Activated CD4-positive, alpha-beta memory T cell treated with anti-CD3 and anti-CD28 coated beads for 36 hours (primary cell): ENCODE measurements at regions not wholly inside any gene's neighbourhood (a gene's known extent, or its start where the extent isn't known, plus 50 kb on each side); places are given as distances from the start of the nearest gene placed in this dataset.

Experiments
- CTCF ChIA-PET: fragments of 350-600 bp; sonication (Branson Sonifier 250); formaldehyde crosslinking; loops from one replicate; lab custom pipeline; 2021; ENCODE audit warnings: antibody characterized with exemption, inconsistent platforms; lab: Charles Lee
- POLR2A ChIA-PET: fragments of 350-600 bp; sonication (Branson Sonifier 250); formaldehyde crosslinking; loops from one replicate; lab custom pipeline; 2021; ENCODE audit warnings: antibody characterized with exemption; lab: Charles Lee
- DNase-seq: peaks from one replicate; pipeline ENCODE4 v3.0.0-alpha.2; 2020
- H3K27ac Mint-ChIP-seq: one replicate; pipeline ENCODE4 v1.8.0; 2021; ENCODE audit warnings: mixed read lengths
- H3K27me3 Mint-ChIP-seq: one replicate; pipeline ENCODE4 v1.8.0; 2021; ENCODE audit warnings: mixed read lengths
- H3K36me3 Mint-ChIP-seq: one replicate; pipeline ENCODE4 v1.8.0; 2021; ENCODE audit warnings: mixed read lengths
- H3K4me1 Mint-ChIP-seq: one replicate; pipeline ENCODE4 v1.8.0; 2021; ENCODE audit warnings: low read depth, mixed read lengths
- H3K4me3 Mint-ChIP-seq: one replicate; pipeline ENCODE4 v1.8.0; 2021; ENCODE audit warnings: mild to moderate bottlenecking, mixed read lengths
- H3K9me3 Mint-ChIP-seq: one replicate; pipeline ENCODE4 v1.8.0; 2021; ENCODE audit warnings: mixed read lengths
- intact Hi-C: fragments of 100-400 bp; cut with micrococcal nuclease; formaldehyde crosslinking; loops from one replicate; pipeline ENCODE4 v1.15.1; 2023

- Mint-ChIP-seq H3K36me3 (no peaks in the 10 kb centered on the region), H3K9me3 (no peaks in the 10 kb centered on the region), H3K4me3 (no peak overlapping the region), H3K27ac (no peak overlapping the region), H3K4me1 (no peaks in the 10 kb centered on the region), H3K27me3 (peaks cover 7% of the 10 kb centered on the region)
- DNase-seq, result no peak
- ChIA-PET CTCF (no interaction called here), POLR2A (no interaction called here)
- intact Hi-C loops, result no loop called here
These were observed 52.5 kb upstream of the NEDD4L start for GRCh38 chr18:57991552-57991951.

GRCh38 chr18:57989536-57989935 is 54.5 kb upstream of the NEDD4L start:
- no peaks in the 10 kb centered on the region for H3K9me3 Mint-ChIP-seq
- peaks cover 4% of the 10 kb centered on the region for H3K27me3 Mint-ChIP-seq
- DNase-seq, result no peak
- CTCF ChIA-PET, result no interaction called here
- no peaks in the 10 kb centered on the region for H3K4me1 Mint-ChIP-seq
- POLR2A ChIA-PET, result no interaction called here
- H3K27ac Mint-ChIP-seq, result no peak overlapping the region
- H3K36me3 Mint-ChIP-seq, result no peaks in the 10 kb centered on the region
- no peak overlapping the region for H3K4me3 Mint-ChIP-seq
- intact Hi-C loops, result no loop called here

- H3K9me3 Mint-ChIP-seq, result no peaks in the 10 kb centered on the region
- intact Hi-C loops, result no loop called here
- no peak for DNase-seq
- no peak overlapping the region for H3K27ac Mint-ChIP-seq
- ChIA-PET CTCF (interaction anchor here (0.7 kb wide), 1 partner anchor 1445 kb away, joined by 3 read pairs; no protein-coding TSS in a partner anchor), POLR2A (no interaction called here)
- H3K4me3 Mint-ChIP-seq, result no peak overlapping the region
- H3K4me1 Mint-ChIP-seq, result no peaks in the 10 kb centered on the region
- peaks cover 4% of the 10 kb centered on the region for H3K27me3 Mint-ChIP-seq
- no peaks in the 10 kb centered on the region for H3K36me3 Mint-ChIP-seq
These were observed 59.4 kb upstream of the NEDD4L start for GRCh38 chr18:57984490-57985115.

GRCh38 chr18:57983965-57984364 is 60.1 kb upstream of the NEDD4L start:
- Mint-ChIP-seq H3K4me3 (no peak overlapping the region), H3K27ac (no peak overlapping the region), H3K9me3 (no peaks in the 10 kb centered on the region), H3K4me1 (no peaks in the 10 kb centered on the region), H3K27me3 (peaks cover 4% of the 10 kb centered on the region), H3K36me3 (no peaks in the 10 kb centered on the region)
- ChIA-PET POLR2A (no interaction called here), CTCF (interaction anchor here (1.2 kb wide), 1 partner anchor 102 kb away, joined by 3 read pairs; no protein-coding TSS in a partner anchor)
- intact Hi-C loops, result no loop called here
- no peak for DNase-seq

GRCh38 chr18:57983472-57983871 is 60.6 kb upstream of the NEDD4L start:
- H3K27ac Mint-ChIP-seq, result no peak overlapping the region
- intact Hi-C loops, result no loop called here
- ChIA-PET CTCF (interaction anchor here (1.2 kb wide), 1 partner anchor 102 kb away, joined by 3 read pairs; no protein-coding TSS in a partner anchor), POLR2A (no interaction called here)
- H3K4me3 Mint-ChIP-seq, result no peak overlapping the region
- H3K36me3 Mint-ChIP-seq, result no peaks in the 10 kb centered on the region
- H3K27me3 Mint-ChIP-seq, result peaks cover 4% of the 10 kb centered on the region
- no peaks in the 10 kb centered on the region for H3K4me1 Mint-ChIP-seq
- no peaks in the 10 kb centered on the region for H3K9me3 Mint-ChIP-seq
- DNase-seq, result no peak

- intact Hi-C loops, result no loop called here
- no peak for DNase-seq
- Mint-ChIP-seq H3K36me3 (no peaks in the 10 kb centered on the region), H3K4me1 (no peaks in the 10 kb centered on the region), H3K27me3 (peaks cover 7% of the 10 kb centered on the region), H3K9me3 (no peaks in the 10 kb centered on the region), H3K27ac (no peak overlapping the region), H3K4me3 (no peak overlapping the region)
- POLR2A ChIA-PET, result no interaction called here
- CTCF ChIA-PET, result interaction anchor here (1.2 kb wide), 1 partner anchor 101 kb away, joined by 3 read pairs; no protein-coding TSS in a partner anchor
These were observed 61.5 kb upstream of the NEDD4L start for GRCh38 chr18:57982372-57983021.

- H3K4me3 Mint-ChIP-seq, result no peak overlapping the region
- H3K27ac Mint-ChIP-seq, result no peak overlapping the region
- H3K4me1 Mint-ChIP-seq, result no peaks in the 10 kb centered on the region
- ChIA-PET CTCF (no interaction called here), POLR2A (no interaction called here)
- H3K27me3 Mint-ChIP-seq, result peaks cover 7% of the 10 kb centered on the region
- intact Hi-C loops, result no loop called here
- no peak for DNase-seq
- no peaks in the 10 kb centered on the region for H3K36me3 Mint-ChIP-seq
- H3K9me3 Mint-ChIP-seq, result no peaks in the 10 kb centered on the region
These were observed 62.6 kb upstream of the NEDD4L start for GRCh38 chr18:57981308-57982028.

- POLR2A ChIA-PET, result no interaction called here
- Mint-ChIP-seq H3K27ac (no peak overlapping the region), H3K4me1 (peaks cover 4% of the 10 kb centered on the region), H3K9me3 (no peaks in the 10 kb centered on the region), H3K4me3 (no peak overlapping the region), H3K27me3 (peaks cover 13% of the 10 kb centered on the region), H3K36me3 (no peaks in the 10 kb centered on the region)
- no peak for DNase-seq
- intact Hi-C loops, result no loop called here
- CTCF ChIA-PET, result no interaction called here
These were observed 63.3 kb upstream of the NEDD4L start for GRCh38 chr18:57980573-57981307.

GRCh38 chr18:57976230-57976773 is 67.7 kb upstream of the NEDD4L start:
- Mint-ChIP-seq H3K27me3 (peaks cover 14% of the 10 kb centered on the region), H3K36me3 (no peaks in the 10 kb centered on the region), H3K4me1 (peaks cover 4% of the 10 kb centered on the region), H3K27ac (no peak overlapping the region), H3K4me3 (no peak overlapping the region), H3K9me3 (no peaks in the 10 kb centered on the region)
- intact Hi-C loops, result loop anchor here (10.0 kb wide), 1 partner anchor 148 kb away; no protein-coding TSS in a partner anchor
- DNase-seq, result no peak
- ChIA-PET CTCF (interaction anchor here (0.9 kb wide), 1 partner anchor 17 kb away, joined by 3 read pairs; no protein-coding TSS in a partner anchor), POLR2A (no interaction called here)

- DNase-seq, result no peak
- ChIA-PET CTCF (interaction anchor here (0.9 kb wide), 1 partner anchor 16 kb away, joined by 3 read pairs; no protein-coding TSS in a partner anchor), POLR2A (interaction anchor here (0.9 kb wide), 1 partner anchor 39 kb away, joined by 3 read pairs; no protein-coding TSS in a partner anchor)
- H3K27ac Mint-ChIP-seq, result no peak overlapping the region
- peaks cover 14% of the 10 kb centered on the region for H3K27me3 Mint-ChIP-seq
- H3K4me3 Mint-ChIP-seq, result no peak overlapping the region
- H3K9me3 Mint-ChIP-seq, result no peaks in the 10 kb centered on the region
- no peaks in the 10 kb centered on the region for H3K36me3 Mint-ChIP-seq
- intact Hi-C loops, result loop anchor here (10.0 kb wide), 1 partner anchor 149 kb away; no protein-coding TSS in a partner anchor
- peaks cover 4% of the 10 kb centered on the region for H3K4me1 Mint-ChIP-seq
These were observed 68.2 kb upstream of the NEDD4L start for GRCh38 chr18:57975805-57976204.

- CTCF ChIA-PET, result no interaction called here
- no peak for DNase-seq
- Mint-ChIP-seq H3K27me3 (peaks cover 14% of the 10 kb centered on the region), H3K36me3 (no peaks in the 10 kb centered on the region), H3K4me3 (no peak overlapping the region), H3K27ac (no peak overlapping the region), H3K9me3 (no peaks in the 10 kb centered on the region), H3K4me1 (peaks cover 4% of the 10 kb centered on the region)
- intact Hi-C loops, result loop anchor here (10.0 kb wide), 1 partner anchor 150 kb away; no protein-coding TSS in a partner anchor
- POLR2A ChIA-PET, result no interaction called here
These were observed 69.3 kb upstream of the NEDD4L start for GRCh38 chr18:57974585-57975265.
